HCT116 (cell line): ENCODE measurements at regions not wholly inside any gene's neighbourhood (a gene's known extent, or its start where the extent isn't known, plus 50 kb on each side); places are given as distances from the start of the nearest gene placed in this dataset.

Experiments
- ATF3 ChIP-seq: IDR thresholded peaks from 2 replicates; pipeline ENCODE4 v1.6.1; 2012
- ELF1 ChIP-seq: IDR thresholded peaks from 2 replicates; pipeline ENCODE4 v1.6.1; 2012; ENCODE audit warnings: low read depth, borderline replicate concordance
- EZH2 ChIP-seq: fragments of 200-600 bp; sonication (generic); IDR thresholded peaks from 2 replicates; pipeline ENCODE4 v1.6.1; 2017; ENCODE audit warnings: antibody characterized with exemption, mixed run types
- FOSL1 ChIP-seq: IDR thresholded peaks from 2 replicates; pipeline ENCODE4 v1.6.1; 2012; ENCODE audit warnings: low read depth
- JUND ChIP-seq: IDR thresholded peaks from 2 replicates; pipeline ENCODE4 v1.6.1; 2012
- POLR2A ChIP-seq: IDR thresholded peaks from 2 replicates; pipeline ENCODE4 v1.7.0; 2011; ENCODE audit warnings: borderline replicate concordance; ENCODE audit not compliant: insufficient read depth, insufficient read length; ENCODE audit errors: extremely low read depth
- ZNF274 ChIP-seq: fragments of 200-500 bp; sonication (Bioruptor generic); IDR thresholded peaks from 2 replicates; pipeline ENCODE4 v1.6.1; 2014; ENCODE audit warnings: mild to moderate bottlenecking, low read depth, low read length, inconsistent platforms
- TF ChIP-seq, protein P1 (sequence below), 3 experiments: fragments of 200-600 bp in 1 of 3; sonication (generic) in 1 of 3; IDR thresholded peaks in 2 of 3; conservative IDR thresholded peaks in 1 of 3; 2 replicates each; pipeline ENCODE4 v1.5.1; 2012 to 2017; ENCODE audit warnings: low read depth in 2 of 3, low read length in 2 of 3, antibody characterized with exemption in 1 of 3, borderline replicate concordance in 1 of 3, control low read depth in 1 of 3, mild to moderate bottlenecking in 1 of 3, mixed read lengths in 1 of 3, mixed run types in 1 of 3, moderate library complexity in 1 of 3; ENCODE audit not compliant: insufficient read depth in 1 of 3
- TF ChIP-seq, protein P2 (sequence below): IDR thresholded peaks from 2 replicates; pipeline ENCODE4 v1.6.1; 2012

DNA sequence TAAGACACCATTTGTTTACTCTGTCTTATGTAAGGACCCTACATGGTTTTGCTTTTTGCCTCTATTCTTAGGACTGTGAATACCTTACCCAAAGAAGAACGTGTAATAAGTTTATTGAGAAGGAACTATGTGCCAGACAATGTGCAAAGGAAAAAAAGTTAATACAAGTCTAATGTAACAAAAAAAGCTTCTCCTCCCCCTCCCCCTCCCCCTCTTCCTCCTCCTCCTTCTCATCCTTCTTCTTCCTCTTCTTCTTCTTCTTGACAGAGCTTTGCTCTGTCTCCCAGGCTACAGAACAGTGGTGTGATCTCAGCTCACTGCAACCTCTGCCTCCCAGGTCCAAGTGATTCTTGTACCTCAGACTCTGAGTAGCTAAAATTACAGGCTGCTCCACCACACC, 50.9 kb upstream of the MITF start:
- TF ChIP-seq, protein P1, sequence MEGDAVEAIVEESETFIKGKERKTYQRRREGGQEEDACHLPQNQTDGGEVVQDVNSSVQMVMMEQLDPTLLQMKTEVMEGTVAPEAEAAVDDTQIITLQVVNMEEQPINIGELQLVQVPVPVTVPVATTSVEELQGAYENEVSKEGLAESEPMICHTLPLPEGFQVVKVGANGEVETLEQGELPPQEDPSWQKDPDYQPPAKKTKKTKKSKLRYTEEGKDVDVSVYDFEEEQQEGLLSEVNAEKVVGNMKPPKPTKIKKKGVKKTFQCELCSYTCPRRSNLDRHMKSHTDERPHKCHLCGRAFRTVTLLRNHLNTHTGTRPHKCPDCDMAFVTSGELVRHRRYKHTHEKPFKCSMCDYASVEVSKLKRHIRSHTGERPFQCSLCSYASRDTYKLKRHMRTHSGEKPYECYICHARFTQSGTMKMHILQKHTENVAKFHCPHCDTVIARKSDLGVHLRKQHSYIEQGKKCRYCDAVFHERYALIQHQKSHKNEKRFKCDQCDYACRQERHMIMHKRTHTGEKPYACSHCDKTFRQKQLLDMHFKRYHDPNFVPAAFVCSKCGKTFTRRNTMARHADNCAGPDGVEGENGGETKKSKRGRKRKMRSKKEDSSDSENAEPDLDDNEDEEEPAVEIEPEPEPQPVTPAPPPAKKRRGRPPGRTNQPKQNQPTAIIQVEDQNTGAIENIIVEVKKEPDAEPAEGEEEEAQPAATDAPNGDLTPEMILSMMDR (IDR thresholded peaks at IDR 0.05 in 2 of 3, conservative IDR thresholded peaks at IDR 0.05 in 1 of 3; ENCODE audit: borderline replicate concordance in 1 of 3, insufficient read depth in 1 of 3, low read depth in 2 of 3, low read length in 2 of 3): no peak
- no peak for TF ChIP-seq ATF3
- no peak for TF ChIP-seq ELF1
- TF ChIP-seq, protein P2, sequence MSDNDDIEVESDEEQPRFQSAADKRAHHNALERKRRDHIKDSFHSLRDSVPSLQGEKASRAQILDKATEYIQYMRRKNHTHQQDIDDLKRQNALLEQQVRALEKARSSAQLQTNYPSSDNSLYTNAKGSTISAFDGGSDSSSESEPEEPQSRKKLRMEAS: no peak
- TF ChIP-seq POLR2A: no peak
- TF ChIP-seq EZH2: no peak
- no peak for TF ChIP-seq FOSL1
- no peak for TF ChIP-seq JUND
- TF ChIP-seq ZNF274: no peak
